ENCODE measurements at regions not wholly inside any gene's neighbourhood (a gene's known extent, or its start where the extent isn't known, plus 50 kb on each side); places are given as distances from the start of the nearest gene placed in this dataset.

DNA sequence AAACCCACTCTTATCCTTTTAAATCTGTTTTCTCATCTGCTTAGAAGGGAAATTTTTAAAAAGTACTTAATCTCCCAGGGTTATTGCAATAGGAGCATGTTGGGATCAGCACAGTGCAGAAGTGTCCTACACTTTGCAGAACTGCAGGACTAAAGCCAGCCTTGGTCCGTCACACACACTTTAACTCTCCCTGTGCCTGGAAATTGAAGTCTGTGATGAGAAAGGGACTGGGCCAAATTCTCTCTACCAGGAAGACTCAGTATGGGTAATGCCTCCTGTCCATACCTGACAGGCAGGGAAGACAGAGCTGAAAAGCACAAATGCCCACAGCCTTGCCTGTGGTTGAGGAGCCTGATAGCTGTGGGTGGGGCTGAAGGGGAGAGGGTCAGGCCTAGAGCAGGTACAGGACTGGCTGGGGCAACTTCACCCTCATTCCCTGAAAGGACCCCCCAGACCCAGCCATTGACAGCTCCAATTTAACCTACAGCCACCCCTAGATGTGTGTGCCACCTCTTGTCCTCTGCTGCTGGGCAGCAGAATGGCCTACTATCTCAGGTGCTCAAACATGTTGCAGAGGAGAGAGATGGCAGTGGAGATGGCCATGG lies 377.2 kb upstream of the KLHL29 start:
- H3K27me3 ChIP-seq (ENCODE audit: control insufficient read depth in 1 of 2, insufficient read depth in 2 of 2, low read length in 2 of 2) = no peaks in the 10 kb centered on the region
- H3K9me3 ChIP-seq (ENCODE audit: low read length) = no peaks in the 10 kb centered on the region
- peaks cover 16% of the 10 kb centered on the region for H3K4me1 ChIP-seq (ENCODE audit: insufficient read depth, low read length)
- no peak overlapping the region for H3K9ac ChIP-seq (ENCODE audit: low read length)
- no peak overlapping the region for H3K4me3 ChIP-seq (ENCODE audit: low read depth in 1 of 2, low read length in 2 of 2)
- H3K36me3 ChIP-seq (ENCODE audit: insufficient read depth, low read length) = no peaks in the 10 kb centered on the region
- H3K27ac ChIP-seq (ENCODE audit: low read depth, low read length) = no peak overlapping the region

DNA sequence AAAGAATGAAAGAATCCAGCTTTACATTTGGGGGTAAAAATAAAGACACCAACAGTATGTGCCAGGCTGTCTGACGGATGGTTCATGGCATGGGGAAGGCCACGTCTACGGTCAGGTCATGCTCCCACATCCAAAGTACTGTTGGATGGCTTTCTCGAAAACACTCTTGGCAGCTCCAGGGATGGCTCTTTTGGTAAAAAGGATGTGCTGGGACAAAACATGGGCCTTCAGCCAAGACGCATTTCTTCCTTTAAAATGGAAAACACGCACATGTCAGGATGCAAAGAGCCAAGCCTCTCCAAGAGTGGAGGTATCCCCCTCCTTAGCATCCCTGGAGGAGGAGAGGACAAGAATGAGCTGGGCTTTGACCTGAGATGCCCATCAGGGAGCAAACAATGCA lies 376.5 kb upstream of the KLHL29 start:
- no peak overlapping the region for H3K27ac ChIP-seq (ENCODE audit: low read depth, low read length)
- no peaks in the 10 kb centered on the region for H3K9me3 ChIP-seq (ENCODE audit: low read length)
- H3K9ac ChIP-seq (ENCODE audit: low read length) = no peak overlapping the region
- no peaks in the 10 kb centered on the region for H3K27me3 ChIP-seq (ENCODE audit: control insufficient read depth in 1 of 2, insufficient read depth in 2 of 2, low read length in 2 of 2)
- no peak overlapping the region for H3K4me3 ChIP-seq (ENCODE audit: low read depth in 1 of 2, low read length in 2 of 2)
- H3K36me3 ChIP-seq (ENCODE audit: insufficient read depth, low read length) = no peaks in the 10 kb centered on the region
- H3K4me1 ChIP-seq (ENCODE audit: insufficient read depth, low read length) = peaks cover 16% of the 10 kb centered on the region

DNA sequence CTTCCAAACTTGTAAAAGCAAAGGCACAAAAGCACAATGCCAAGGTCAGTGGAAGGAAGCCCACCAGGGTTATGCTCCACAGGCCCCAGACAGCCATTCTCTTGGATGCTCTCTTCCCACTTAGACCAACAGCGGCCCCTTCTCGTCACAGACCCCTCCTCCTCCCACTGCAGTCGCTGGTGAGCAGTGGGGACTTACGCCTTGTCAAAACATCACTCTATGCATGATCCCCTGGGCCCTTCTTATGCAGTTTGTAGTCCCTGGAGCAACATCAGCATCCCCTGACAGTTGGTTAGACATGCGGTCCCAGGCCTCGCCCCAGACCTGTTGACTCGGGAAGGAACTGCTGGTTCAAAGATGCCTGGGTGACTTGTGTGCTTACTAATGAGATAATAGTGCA lies 376.0 kb upstream of the KLHL29 start:
- Histone ChIP-seq H3K27me3 (ENCODE audit: control insufficient read depth in 1 of 2, insufficient read depth in 2 of 2, low read length in 2 of 2) (no peaks in the 10 kb centered on the region), H3K4me3 (ENCODE audit: low read depth in 1 of 2, low read length in 2 of 2) (no peak overlapping the region), H3K9me3 (ENCODE audit: low read length) (no peaks in the 10 kb centered on the region), H3K4me1 (ENCODE audit: insufficient read depth, low read length) (peaks cover 16% of the 10 kb centered on the region), H3K36me3 (ENCODE audit: insufficient read depth, low read length) (no peaks in the 10 kb centered on the region), H3K9ac (ENCODE audit: low read length) (no peak overlapping the region), H3K27ac (ENCODE audit: low read depth, low read length) (no peak overlapping the region)

DNA sequence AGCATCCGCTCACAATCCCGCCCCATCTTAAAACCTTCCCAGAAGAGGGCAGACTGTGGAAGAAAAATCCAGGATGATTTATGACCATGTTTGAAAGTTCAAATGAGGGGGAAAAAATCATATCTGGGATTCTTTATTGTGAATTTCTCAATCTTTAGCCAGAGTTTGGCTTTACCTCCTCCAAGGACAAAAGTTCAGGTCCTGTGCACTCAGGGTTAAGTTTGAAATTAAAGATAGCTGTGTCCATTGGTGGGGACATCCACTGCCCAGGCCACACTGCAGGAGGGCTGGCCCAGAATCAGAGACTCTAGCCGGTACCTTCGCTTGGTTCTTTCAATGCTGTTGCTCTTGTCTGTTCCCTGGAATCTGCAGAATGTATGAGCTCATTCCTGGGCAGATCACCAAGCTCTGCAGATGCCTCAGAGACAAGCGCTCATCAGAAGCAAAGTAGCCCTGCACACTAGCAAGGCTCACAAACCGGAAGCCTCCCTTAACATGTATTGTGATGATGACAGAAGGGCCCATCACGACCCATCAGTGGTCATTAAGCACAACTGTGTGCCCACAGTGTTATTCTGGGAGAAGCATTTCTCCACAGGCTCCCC lies 375.3 kb upstream of the KLHL29 start:
- no peaks in the 10 kb centered on the region for H3K36me3 ChIP-seq (ENCODE audit: insufficient read depth, low read length)
- H3K27me3 ChIP-seq (ENCODE audit: control insufficient read depth in 1 of 2, insufficient read depth in 2 of 2, low read length in 2 of 2) = no peaks in the 10 kb centered on the region
- H3K4me1 ChIP-seq (ENCODE audit: insufficient read depth, low read length) = peaks cover 16% of the 10 kb centered on the region
- H3K9ac ChIP-seq (ENCODE audit: low read length) = no peak overlapping the region
- no peaks in the 10 kb centered on the region for H3K9me3 ChIP-seq (ENCODE audit: low read length)
- no peak overlapping the region for H3K4me3 ChIP-seq (ENCODE audit: low read depth in 1 of 2, low read length in 2 of 2)
- H3K27ac ChIP-seq (ENCODE audit: low read depth, low read length) = no peak overlapping the region

DNA sequence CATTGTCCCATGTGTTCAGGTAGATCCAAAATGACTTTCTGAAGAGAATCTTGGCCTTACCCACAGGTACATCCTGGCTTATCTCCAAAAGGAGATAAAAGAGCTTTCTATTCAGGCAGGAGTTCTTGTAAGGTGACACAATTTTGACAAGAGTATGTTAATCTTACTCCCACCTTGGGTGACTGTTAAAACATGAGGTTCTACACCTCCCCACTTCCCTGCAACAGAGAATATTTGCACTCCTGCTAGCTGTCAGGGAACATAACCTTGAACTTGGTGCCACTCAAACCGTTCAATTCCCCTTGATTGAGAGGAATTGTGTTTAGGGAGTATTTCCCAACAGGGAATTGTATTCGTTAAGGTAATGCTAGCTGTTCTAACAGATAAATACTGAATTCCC lies 372.5 kb upstream of the KLHL29 start:
- Histone ChIP-seq H3K4me3 (ENCODE audit: low read depth in 1 of 2, low read length in 2 of 2) (no peak overlapping the region), H3K9ac (ENCODE audit: low read length) (no peak overlapping the region), H3K27me3 (ENCODE audit: control insufficient read depth in 1 of 2, insufficient read depth in 2 of 2, low read length in 2 of 2) (no peaks in the 10 kb centered on the region), H3K36me3 (ENCODE audit: insufficient read depth, low read length) (no peaks in the 10 kb centered on the region), H3K9me3 (ENCODE audit: low read length) (no peaks in the 10 kb centered on the region), H3K27ac (ENCODE audit: low read depth, low read length) (no peak overlapping the region), H3K4me1 (ENCODE audit: insufficient read depth, low read length) (peaks cover 16% of the 10 kb centered on the region)

DNA sequence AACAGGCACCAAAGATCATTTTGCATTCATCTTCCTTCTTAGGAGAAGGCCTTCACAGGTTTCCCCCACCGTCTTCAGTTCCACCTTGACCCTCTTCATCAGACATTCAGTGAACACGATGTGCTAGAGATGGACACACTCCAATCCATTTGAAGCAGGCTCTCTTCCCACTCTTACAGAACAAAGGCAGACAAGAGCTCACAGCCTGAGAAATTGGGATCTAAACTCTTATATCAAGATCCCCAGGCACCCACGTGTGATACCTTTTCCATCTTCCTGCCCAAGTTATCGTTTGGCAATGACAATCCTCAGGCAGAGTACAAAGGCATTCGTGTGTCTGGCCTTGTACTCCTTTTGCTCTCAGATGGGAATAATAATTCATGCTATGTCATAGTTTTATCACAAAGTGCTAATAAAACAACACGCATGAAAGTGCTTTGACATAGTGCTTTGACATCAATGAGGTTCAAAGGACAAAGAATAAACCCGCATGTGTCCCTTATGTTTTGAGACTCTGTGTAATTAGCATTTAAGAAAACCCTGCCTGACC lies 369.3 kb upstream of the KLHL29 start:
- H3K4me3 ChIP-seq (ENCODE audit: low read depth in 1 of 2, low read length in 2 of 2) = no peak overlapping the region
- H3K9me3 ChIP-seq (ENCODE audit: low read length) = no peaks in the 10 kb centered on the region
- no peak overlapping the region for H3K9ac ChIP-seq (ENCODE audit: low read length)
- no peaks in the 10 kb centered on the region for H3K27me3 ChIP-seq (ENCODE audit: control insufficient read depth in 1 of 2, insufficient read depth in 2 of 2, low read length in 2 of 2)
- H3K4me1 ChIP-seq (ENCODE audit: insufficient read depth, low read length) = no peaks in the 10 kb centered on the region
- H3K36me3 ChIP-seq (ENCODE audit: insufficient read depth, low read length) = no peaks in the 10 kb centered on the region
- H3K27ac ChIP-seq (ENCODE audit: low read depth, low read length) = no peak overlapping the region

DNA sequence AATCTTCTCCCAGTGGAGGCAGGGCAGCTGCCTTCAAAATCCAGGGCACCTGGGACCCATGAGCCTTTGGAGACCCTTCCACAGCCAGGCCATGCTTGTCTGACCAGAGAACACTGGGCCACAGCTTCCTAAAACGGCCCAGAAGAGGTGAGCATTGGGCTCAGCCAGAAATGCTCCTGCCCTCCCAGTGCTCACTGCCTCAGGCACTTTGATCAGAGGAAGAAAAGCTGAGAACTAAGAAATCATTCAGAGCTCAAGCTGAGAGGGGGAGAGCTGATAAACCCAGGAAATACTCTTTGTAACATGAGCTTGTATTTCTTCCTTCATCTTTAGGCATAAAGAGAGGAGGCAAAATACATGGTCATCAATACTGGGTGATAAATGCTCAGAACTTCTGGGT lies 365.5 kb upstream of the KLHL29 start:
- Histone ChIP-seq H3K4me3 (ENCODE audit: low read depth in 1 of 2, low read length in 2 of 2) (no peak overlapping the region), H3K27me3 (ENCODE audit: control insufficient read depth in 1 of 2, insufficient read depth in 2 of 2, low read length in 2 of 2) (no peaks in the 10 kb centered on the region), H3K9ac (ENCODE audit: low read length) (no peak overlapping the region), H3K36me3 (ENCODE audit: insufficient read depth, low read length) (no peaks in the 10 kb centered on the region), H3K4me1 (ENCODE audit: insufficient read depth, low read length) (no peaks in the 10 kb centered on the region), H3K9me3 (ENCODE audit: low read length) (no peaks in the 10 kb centered on the region), H3K27ac (ENCODE audit: low read depth, low read length) (no peak overlapping the region)

DNA sequence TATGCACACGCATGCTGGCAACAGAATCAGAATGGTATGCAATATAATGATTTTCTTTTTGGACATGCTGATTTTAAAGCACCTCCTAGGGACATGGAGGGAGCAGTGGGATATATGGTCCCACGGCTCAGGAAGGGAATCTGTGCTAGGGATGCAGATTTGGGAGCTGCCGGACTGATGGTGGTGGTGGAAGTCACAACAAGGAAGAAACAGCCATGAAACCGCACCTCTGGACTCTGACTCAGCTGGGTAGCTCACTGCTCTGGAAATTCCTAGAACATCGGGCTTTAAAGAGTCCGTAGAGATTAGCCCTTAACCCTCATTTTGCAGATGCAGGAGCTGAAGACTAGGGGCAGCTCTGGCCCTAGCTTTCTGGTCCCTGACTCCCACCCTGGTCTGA lies 364.3 kb upstream of the KLHL29 start:
- Histone ChIP-seq H3K9me3 (ENCODE audit: low read length) (no peaks in the 10 kb centered on the region), H3K4me3 (ENCODE audit: low read depth in 1 of 2, low read length in 2 of 2) (no peak overlapping the region), H3K27me3 (ENCODE audit: control insufficient read depth in 1 of 2, insufficient read depth in 2 of 2, low read length in 2 of 2) (no peaks in the 10 kb centered on the region), H3K4me1 (ENCODE audit: insufficient read depth, low read length) (no peaks in the 10 kb centered on the region), H3K36me3 (ENCODE audit: insufficient read depth, low read length) (no peaks in the 10 kb centered on the region), H3K9ac (ENCODE audit: low read length) (no peak overlapping the region), H3K27ac (ENCODE audit: low read depth, low read length) (no peak overlapping the region)

DNA sequence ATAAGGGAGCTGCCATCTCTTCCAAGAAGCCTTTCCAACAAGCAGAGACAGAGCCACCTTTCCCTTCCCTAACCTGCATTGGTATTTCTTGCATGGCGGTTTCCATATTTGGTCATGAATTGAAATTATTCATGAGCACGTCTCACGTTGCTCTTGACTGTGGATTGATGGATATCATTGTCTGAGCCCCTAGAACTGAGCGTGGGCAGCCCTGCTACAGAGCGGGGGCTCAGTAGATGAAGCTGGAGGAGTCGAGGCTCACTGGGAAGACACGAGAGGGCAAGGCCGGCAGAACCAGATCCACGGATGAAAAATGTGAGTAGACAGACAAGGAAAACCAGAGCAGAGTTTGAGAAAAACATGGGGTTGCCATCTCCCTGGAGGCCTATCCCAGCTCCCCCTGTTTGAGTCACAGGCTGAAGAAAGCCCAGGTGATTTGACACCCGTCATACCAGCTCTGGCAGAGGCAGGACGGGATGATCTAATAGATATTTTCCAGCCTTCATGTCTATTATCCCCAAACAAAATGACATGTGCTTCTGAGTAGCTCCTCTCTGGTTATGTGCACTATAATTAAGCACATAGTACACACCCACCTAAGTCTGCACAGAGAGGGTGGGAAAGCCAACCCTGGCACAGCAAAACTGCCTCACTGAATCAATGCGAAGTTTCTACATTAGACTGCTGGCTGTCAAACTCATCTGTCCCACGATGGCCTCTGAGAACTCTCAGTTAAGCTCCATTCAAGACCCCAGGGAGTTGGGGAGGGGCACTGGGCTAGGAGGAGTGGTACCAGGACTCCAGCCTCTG lies 363.5 kb upstream of the KLHL29 start:
- Histone ChIP-seq H3K27ac (ENCODE audit: low read depth, low read length) (no peak overlapping the region), H3K9ac (ENCODE audit: low read length) (no peak overlapping the region), H3K4me1 (ENCODE audit: insufficient read depth, low read length) (no peaks in the 10 kb centered on the region), H3K27me3 (ENCODE audit: control insufficient read depth in 1 of 2, insufficient read depth in 2 of 2, low read length in 2 of 2) (no peaks in the 10 kb centered on the region), H3K36me3 (ENCODE audit: insufficient read depth, low read length) (no peaks in the 10 kb centered on the region), H3K9me3 (ENCODE audit: low read length) (no peaks in the 10 kb centered on the region), H3K4me3 (ENCODE audit: low read depth in 1 of 2, low read length in 2 of 2) (no peak overlapping the region)

DNA sequence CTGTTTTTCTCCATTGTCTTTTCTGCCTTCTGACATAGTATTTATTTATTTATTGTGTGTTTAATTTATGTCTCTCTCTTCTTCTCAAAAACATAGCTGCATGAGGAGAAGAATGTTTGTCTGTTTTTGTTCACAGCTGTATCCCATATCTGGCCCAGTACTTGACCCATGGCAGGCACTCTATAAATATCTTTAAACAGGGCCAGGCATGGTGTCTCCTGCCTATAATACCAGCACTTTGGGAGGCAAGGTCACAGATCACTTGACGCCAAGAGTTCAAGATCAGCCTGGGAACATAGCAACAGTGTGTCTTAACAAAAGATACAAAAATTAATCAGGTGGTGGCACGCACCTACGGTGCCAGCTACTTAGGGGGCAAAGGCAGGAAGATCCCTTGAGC lies 361.3 kb upstream of the KLHL29 start:
- Histone ChIP-seq H3K27me3 (ENCODE audit: control insufficient read depth in 1 of 2, insufficient read depth in 2 of 2, low read length in 2 of 2) (no peaks in the 10 kb centered on the region), H3K36me3 (ENCODE audit: insufficient read depth, low read length) (no peaks in the 10 kb centered on the region), H3K27ac (ENCODE audit: low read depth, low read length) (no peak overlapping the region), H3K4me1 (ENCODE audit: insufficient read depth, low read length) (no peaks in the 10 kb centered on the region), H3K9ac (ENCODE audit: low read length) (no peak overlapping the region), H3K4me3 (ENCODE audit: low read depth in 1 of 2, low read length in 2 of 2) (no peak overlapping the region), H3K9me3 (ENCODE audit: low read length) (no peaks in the 10 kb centered on the region)

DNA sequence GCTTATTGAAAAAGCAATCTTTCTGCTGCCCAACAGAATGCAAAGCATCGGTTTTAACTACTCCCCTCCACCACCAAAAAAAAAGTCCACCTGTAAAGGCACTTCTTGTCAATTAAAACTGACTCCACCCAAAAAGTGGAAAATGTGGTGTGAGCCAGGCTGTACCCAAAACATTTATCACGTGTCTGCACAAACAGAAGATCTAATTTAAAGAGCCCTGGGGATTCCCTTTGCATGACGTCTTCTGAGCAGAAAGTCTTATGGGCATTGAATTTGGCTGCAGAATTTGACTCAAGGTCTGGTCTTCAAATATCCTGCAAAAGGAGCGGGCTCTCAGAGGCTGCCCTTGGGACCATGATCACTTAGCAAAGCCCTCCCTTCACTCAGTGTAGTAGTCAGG lies 358.3 kb upstream of the KLHL29 start:
- Histone ChIP-seq H3K4me1 (ENCODE audit: insufficient read depth, low read length) (no peaks in the 10 kb centered on the region), H3K27me3 (ENCODE audit: control insufficient read depth in 1 of 2, insufficient read depth in 2 of 2, low read length in 2 of 2) (no peaks in the 10 kb centered on the region), H3K9ac (ENCODE audit: low read length) (no peak overlapping the region), H3K36me3 (ENCODE audit: insufficient read depth, low read length) (no peaks in the 10 kb centered on the region), H3K9me3 (ENCODE audit: low read length) (no peaks in the 10 kb centered on the region), H3K27ac (ENCODE audit: low read depth, low read length) (no peak overlapping the region), H3K4me3 (ENCODE audit: low read depth in 1 of 2, low read length in 2 of 2) (no peak overlapping the region)
